NCI-H524 (cell line): ENCODE measurements at regions not wholly inside any gene's neighbourhood (a gene's known extent, or its start where the extent isn't known, plus 50 kb on each side); places are given as distances from the start of the nearest gene placed in this dataset.

Experiments used
- DNase-seq, 2 experiments: peaks; one replicate each; lab custom pipeline; 2025; lab: John Stamatoyannopoulos, UW

GRCh38 chr19:30898353-30899103 is 450.7 kb downstream of the TSHZ3 start:
- DNase-seq = no peak

- no peak for DNase-seq
Observed at GRCh38 chr19:30897553-30897952, 451.7 kb downstream of the TSHZ3 start.

- no peak for DNase-seq
Observed at GRCh38 chr19:30897034-30897433, 452.2 kb downstream of the TSHZ3 start.

- no peak for DNase-seq
Observed at GRCh38 chr19:30896554-30896953, 452.7 kb downstream of the TSHZ3 start.

- no peak for DNase-seq
Observed at GRCh38 chr19:30895946-30896345, 453.3 kb downstream of the TSHZ3 start.

GRCh38 chr19:30891051-30891450 is 458.2 kb downstream of the TSHZ3 start:
- no peak for DNase-seq

GRCh38 chr19:30890033-30890432 is 459.2 kb downstream of the TSHZ3 start:
- no peak for DNase-seq

GRCh38 chr19:30888937-30889336 is 460.3 kb downstream of the TSHZ3 start:
- no peak for DNase-seq

GRCh38 chr19:30887042-30887441 is 462.2 kb downstream of the TSHZ3 start:
- no peak for DNase-seq

GRCh38 chr19:30886222-30886621 is 463.0 kb downstream of the TSHZ3 start:
- DNase-seq = no peak

- DNase-seq = no peak
Observed at GRCh38 chr19:30884146-30884812, 465.0 kb downstream of the TSHZ3 start.

GRCh38 chr19:30883071-30883470 is 466.2 kb downstream of the TSHZ3 start:
- DNase-seq = no peak

GRCh38 chr19:30882411-30883005 is 466.7 kb downstream of the TSHZ3 start:
- no peak for DNase-seq

- no peak for DNase-seq
Observed at GRCh38 chr19:30881930-30882329, 467.3 kb downstream of the TSHZ3 start.

- DNase-seq = no peak
Observed at GRCh38 chr19:30881281-30881680, 468.0 kb downstream of the TSHZ3 start.

- DNase-seq = no peak
Observed at GRCh38 chr19:30880551-30880950, 468.7 kb downstream of the TSHZ3 start.

GRCh38 chr19:30880151-30880550 is 469.1 kb downstream of the TSHZ3 start:
- no peak for DNase-seq

GRCh38 chr19:30879736-30880135 is 469.5 kb downstream of the TSHZ3 start:
- no peak for DNase-seq

GRCh38 chr19:30879225-30879624 is 470.0 kb downstream of the TSHZ3 start:
- no peak for DNase-seq

GRCh38 chr19:30878495-30878894 is 470.7 kb downstream of the TSHZ3 start:
- no peak for DNase-seq

- DNase-seq = no peak
Observed at GRCh38 chr19:30877661-30878113, 471.5 kb downstream of the TSHZ3 start.

- no peak for DNase-seq
Observed at GRCh38 chr19:30873691-30874090, 475.5 kb downstream of the TSHZ3 start.

GRCh38 chr19:30873003-30873402 is 476.2 kb downstream of the TSHZ3 start:
- DNase-seq = no peak
